ENCODE measurements at regions not wholly inside any gene's neighbourhood (a gene's known extent, or its start where the extent isn't known, plus 50 kb on each side); places are given as distances from the start of the nearest gene placed in this dataset.

DNA sequence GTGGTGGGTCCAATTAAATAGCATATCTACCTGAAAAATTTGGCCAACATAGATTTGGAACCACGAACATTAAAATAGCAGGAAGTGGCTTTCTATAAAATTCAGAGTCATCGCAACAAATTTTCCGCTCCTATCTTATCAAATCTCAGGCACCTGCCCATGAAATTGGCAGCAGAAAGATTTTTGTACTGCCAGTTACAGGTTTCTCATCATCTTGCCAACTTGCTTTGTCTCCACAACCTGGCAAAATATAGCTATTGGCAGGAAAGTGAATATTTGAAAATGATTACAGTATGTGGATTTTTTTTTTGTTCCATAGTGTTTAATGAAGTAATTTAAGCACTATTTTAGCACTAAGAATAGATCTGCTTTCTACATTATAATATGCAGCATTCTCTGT, 161.6 kb upstream of the LRRC3B start:
- TF ChIP-seq POLR2A (IDR thresholded peaks at IDR 0.05): no peak
- TF ChIP-seq, protein P1, sequence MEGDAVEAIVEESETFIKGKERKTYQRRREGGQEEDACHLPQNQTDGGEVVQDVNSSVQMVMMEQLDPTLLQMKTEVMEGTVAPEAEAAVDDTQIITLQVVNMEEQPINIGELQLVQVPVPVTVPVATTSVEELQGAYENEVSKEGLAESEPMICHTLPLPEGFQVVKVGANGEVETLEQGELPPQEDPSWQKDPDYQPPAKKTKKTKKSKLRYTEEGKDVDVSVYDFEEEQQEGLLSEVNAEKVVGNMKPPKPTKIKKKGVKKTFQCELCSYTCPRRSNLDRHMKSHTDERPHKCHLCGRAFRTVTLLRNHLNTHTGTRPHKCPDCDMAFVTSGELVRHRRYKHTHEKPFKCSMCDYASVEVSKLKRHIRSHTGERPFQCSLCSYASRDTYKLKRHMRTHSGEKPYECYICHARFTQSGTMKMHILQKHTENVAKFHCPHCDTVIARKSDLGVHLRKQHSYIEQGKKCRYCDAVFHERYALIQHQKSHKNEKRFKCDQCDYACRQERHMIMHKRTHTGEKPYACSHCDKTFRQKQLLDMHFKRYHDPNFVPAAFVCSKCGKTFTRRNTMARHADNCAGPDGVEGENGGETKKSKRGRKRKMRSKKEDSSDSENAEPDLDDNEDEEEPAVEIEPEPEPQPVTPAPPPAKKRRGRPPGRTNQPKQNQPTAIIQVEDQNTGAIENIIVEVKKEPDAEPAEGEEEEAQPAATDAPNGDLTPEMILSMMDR (IDR thresholded peaks at IDR 0.05): no peak
